ENCODE measurements at regions not wholly inside any gene's neighbourhood (a gene's known extent, or its start where the extent isn't known, plus 50 kb on each side); places are given as distances from the start of the nearest gene placed in this dataset.

- TF ChIP-seq HSF4 (CRISPR knock-in tag; IDR thresholded peaks at IDR 0.05; ENCODE audit: borderline replicate concordance) (no peak), ZNF512 (tag; IDR thresholded peaks at IDR 0.05) (0 out of 2 replicates have a peak, but pooled peaks have one; percentile 31)
Measured at GRCh38 chr6:43956478-43956877, 170.8 kb downstream of the MRPL14 start (continued).

GRCh38 chr6:43954311-43955131 is 172.7 kb downstream of the MRPL14 start:
- ATAC-seq = no peak
- TF ChIP-seq JUN (IDR thresholded peaks at IDR 0.05; ENCODE audit: borderline replicate concordance, low read depth, low read length) (no peak), JUN (CRISPR knock-in tag; IDR thresholded peaks at IDR 0.05; ENCODE audit: borderline replicate concordance) (no peak), ZNF395 (CRISPR knock-in tag; IDR thresholded peaks at IDR 0.05) (0 out of 2 replicates have a peak, but pooled peaks have one; percentile 31), PYGO2 (tag; IDR thresholded peaks at IDR 0.05) (no peak)
- in situ Hi-C loops (cut with MboI) = loop anchor here (5.0 kb wide), 1 partner anchor 182 kb away; the partner anchor contains the start of gene VEGFA
- Histone ChIP-seq H3K9ac (ENCODE audit: insufficient read depth in 1 of 2, low read depth in 2 of 2, low read length in 2 of 2) (no peak overlapping the region), H3K27ac (ENCODE audit: extremely low read depth, low read depth, low read length) (no peak overlapping the region), H3K4me2 (ENCODE audit: insufficient read depth, low read length) (no peak overlapping the region), H3K27me3 (ENCODE audit: control insufficient read depth in 2 of 2, insufficient read depth in 2 of 2, low read length in 2 of 2) (no peaks in the 10 kb centered on the region), H3K79me2 (ENCODE audit: control insufficient read depth, insufficient read depth, low read length) (no peaks in the 10 kb centered on the region), H3K9me3 (replicated peaks; ENCODE audit: control insufficient read depth, insufficient read depth, low read depth, low read length) (peaks cover 19% of the 10 kb centered on the region), H3K4me3 (no peak overlapping the region), H2AFZ (ENCODE audit: low read depth, low read length) (no peak overlapping the region), H3K9me1 (ENCODE audit: control insufficient read depth, insufficient read depth, low read length) (peaks cover 4% of the 10 kb centered on the region), H4K20me1 (replicated peaks; ENCODE audit: control insufficient read depth, insufficient read depth, low read length) (no peaks in the 10 kb centered on the region), H3K4me1 (replicated peaks in 1 of 2; ENCODE audit: control insufficient read depth in 2 of 2, insufficient read depth in 2 of 2, low read length in 2 of 2) (peaks cover 21 to 29% of the 10 kb centered on the region in 2 experiments), H3K36me3 (ENCODE audit: control insufficient read depth, insufficient read depth, low read length) (no peaks in the 10 kb centered on the region; the same call in 2 of the 3 replicates)
- intact Hi-C loops (cut with micrococcal nuclease) = loop anchor here (5.0 kb wide), 2 partner anchors 53 to 287 kb away; no protein-coding TSS in a partner anchor
- 80% methylated on average over 11 of the region's 12 CpGs for WGBS (ENCODE audit: insufficient coverage, low coverage, missing lambda C conversion rate)
- CTCF ChIA-PET (ENCODE audit: low intra/inter-chr PET ratio) = no interaction called here
- no TSS peak for BruUV-seq (replicated peaks)
- no peak for DNase-seq (ENCODE audit: extremely low read depth in 1 of 4, low spot score in 3 of 4)
- POLR2A ChIA-PET = interaction anchor here (0.6 to 1.9 kb wide), 5 partner anchors 13 to 383 kb away, joined by 3 to 4 read pairs (median 4); no protein-coding TSS in a partner anchor
- no peak for FAIRE-seq

All from K562 (cell line).